ENCODE measurements at regions not wholly inside any gene's neighbourhood (a gene's known extent, or its start where the extent isn't known, plus 50 kb on each side); places are given as distances from the start of the nearest gene placed in this dataset.

- DNase-seq (no peak), FAIRE-seq (no peak)
- no peaks in the 10 kb centered on the region for H3K9me3 ChIP-seq (ENCODE audit: control insufficient read depth in 2 of 2, insufficient read depth in 1 of 2, low read depth in 1 of 2, low read length in 1 of 2)
- WGBS, 3 donors: 51 to 59% (median 56%) methylated on average over 3 of the region's 3 CpGs
- H3K27me3 ChIP-seq (ENCODE audit: control insufficient read depth in 3 of 3, insufficient read depth in 3 of 3, low read length in 3 of 3): no peaks in the 10 kb centered on the region
- no peak overlapping the region for H3K4me3 ChIP-seq (ENCODE audit: low read depth in 1 of 3, low read length in 3 of 3)
- no peak overlapping the region for H3K27ac ChIP-seq (ENCODE audit: low read depth in 1 of 3, low read length in 2 of 3)
- H3K36me3 ChIP-seq (ENCODE audit: control insufficient read depth in 3 of 3, insufficient read depth in 2 of 3, low read depth in 1 of 3, low read length in 3 of 3): no peaks in the 10 kb centered on the region
- H3K4me1 ChIP-seq (ENCODE audit: control insufficient read depth in 3 of 3, insufficient read depth in 2 of 3, low read depth in 1 of 3, low read length in 2 of 3): no peaks in the 10 kb centered on the region
Measured at GRCh38 chr5:33284681-33285080, 156.1 kb upstream of the TARS1 start.

GRCh38 chr5:33287242-33287641 is 153.5 kb upstream of the TARS1 start:
- WGBS, 3 donors: 64 to 80% (median 77%) methylated on average over 1 of the region's 1 CpG
- DNase-seq: no peak
- H3K27ac ChIP-seq (ENCODE audit: low read depth in 1 of 3, low read length in 2 of 3): no peak overlapping the region
- H3K9me3 ChIP-seq (ENCODE audit: control insufficient read depth in 2 of 2, insufficient read depth in 1 of 2, low read depth in 1 of 2, low read length in 1 of 2): no peaks in the 10 kb centered on the region
- no peak overlapping the region for H3K4me3 ChIP-seq (ENCODE audit: low read depth in 1 of 3, low read length in 3 of 3)
- no peaks in the 10 kb centered on the region for H3K36me3 ChIP-seq (ENCODE audit: control insufficient read depth in 3 of 3, insufficient read depth in 2 of 3, low read depth in 1 of 3, low read length in 3 of 3)
- FAIRE-seq: no peak
- no peaks in the 10 kb centered on the region for H3K4me1 ChIP-seq (ENCODE audit: control insufficient read depth in 3 of 3, insufficient read depth in 2 of 3, low read depth in 1 of 3, low read length in 2 of 3)
- H3K27me3 ChIP-seq (ENCODE audit: control insufficient read depth in 3 of 3, insufficient read depth in 3 of 3, low read length in 3 of 3): no peaks in the 10 kb centered on the region

GRCh38 chr5:33291216-33292000 is 149.4 kb upstream of the TARS1 start:
- Histone ChIP-seq H3K9me3 (ENCODE audit: control insufficient read depth in 2 of 2, insufficient read depth in 1 of 2, low read depth in 1 of 2, low read length in 1 of 2) (no peaks in the 10 kb centered on the region), H3K27ac (ENCODE audit: low read depth in 1 of 3, low read length in 2 of 3) (no peak overlapping the region), H3K27me3 (ENCODE audit: control insufficient read depth in 3 of 3, insufficient read depth in 3 of 3, low read length in 3 of 3) (no peaks in the 10 kb centered on the region), H3K36me3 (ENCODE audit: control insufficient read depth in 3 of 3, insufficient read depth in 2 of 3, low read depth in 1 of 3, low read length in 3 of 3) (no peaks in the 10 kb centered on the region), H3K4me3 (ENCODE audit: low read depth in 1 of 3, low read length in 3 of 3) (no peak overlapping the region), H3K4me1 (ENCODE audit: control insufficient read depth in 3 of 3, insufficient read depth in 2 of 3, low read depth in 1 of 3, low read length in 2 of 3) (no peaks in the 10 kb centered on the region)
- DNase-seq (no peak), FAIRE-seq (no peak)
- 65 to 78% (median 70%) methylated on average over 3 of the region's 3 CpGs for WGBS, 3 donors

GRCh38 chr5:33297760-33298216 is 143.0 kb upstream of the TARS1 start:
- DNase-seq (no peak), FAIRE-seq (no peak)
- Histone ChIP-seq H3K36me3 (ENCODE audit: control insufficient read depth in 3 of 3, insufficient read depth in 2 of 3, low read depth in 1 of 3, low read length in 3 of 3) (no peaks in the 10 kb centered on the region), H3K9me3 (ENCODE audit: control insufficient read depth in 2 of 2, insufficient read depth in 1 of 2, low read depth in 1 of 2, low read length in 1 of 2) (peaks cover 2 to 3% of the 10 kb centered on the region in 2 donors), H3K27me3 (ENCODE audit: control insufficient read depth in 3 of 3, insufficient read depth in 3 of 3, low read length in 3 of 3) (no peaks in the 10 kb centered on the region), H3K4me1 (ENCODE audit: control insufficient read depth in 3 of 3, insufficient read depth in 2 of 3, low read depth in 1 of 3, low read length in 2 of 3) (no peaks in the 10 kb centered on the region), H3K27ac (ENCODE audit: low read depth in 1 of 3, low read length in 2 of 3) (no peak overlapping the region), H3K4me3 (ENCODE audit: low read depth in 1 of 3, low read length in 3 of 3) (no peak overlapping the region)
- WGBS, 3 donors: 88 to 94% (median 90%) methylated on average over 19 to 23 of the region's 23 CpGs

GRCh38 chr5:33299621-33300208 is 141.1 kb upstream of the TARS1 start:
- Histone ChIP-seq H3K27ac (ENCODE audit: low read depth in 1 of 3, low read length in 2 of 3) (no peak overlapping the region), H3K4me1 (ENCODE audit: control insufficient read depth in 3 of 3, insufficient read depth in 2 of 3, low read depth in 1 of 3, low read length in 2 of 3) (no peaks in the 10 kb centered on the region), H3K4me3 (ENCODE audit: low read depth in 1 of 3, low read length in 3 of 3) (no peak overlapping the region), H3K36me3 (ENCODE audit: control insufficient read depth in 3 of 3, insufficient read depth in 2 of 3, low read depth in 1 of 3, low read length in 3 of 3) (no peaks in the 10 kb centered on the region), H3K9me3 (ENCODE audit: control insufficient read depth in 2 of 2, insufficient read depth in 1 of 2, low read depth in 1 of 2, low read length in 1 of 2) (peaks cover 2 to 3% of the 10 kb centered on the region in 2 donors), H3K27me3 (ENCODE audit: control insufficient read depth in 3 of 3, insufficient read depth in 3 of 3, low read length in 3 of 3) (no peaks in the 10 kb centered on the region)
- 19 to 29% (median 27%) methylated on average over 5 of the region's 5 CpGs for WGBS, 3 donors
- DNase-seq: peak; percentile 10 to 41
- FAIRE-seq: no peak

GRCh38 chr5:33300209-33300742 is 140.5 kb upstream of the TARS1 start:
- Histone ChIP-seq H3K9me3 (ENCODE audit: control insufficient read depth in 2 of 2, insufficient read depth in 1 of 2, low read depth in 1 of 2, low read length in 1 of 2) (peaks cover 2 to 3% of the 10 kb centered on the region in 2 donors), H3K27ac (ENCODE audit: low read depth in 1 of 3, low read length in 2 of 3) (no peak overlapping the region), H3K36me3 (ENCODE audit: control insufficient read depth in 3 of 3, insufficient read depth in 2 of 3, low read depth in 1 of 3, low read length in 3 of 3) (no peaks in the 10 kb centered on the region), H3K27me3 (ENCODE audit: control insufficient read depth in 3 of 3, insufficient read depth in 3 of 3, low read length in 3 of 3) (no peaks in the 10 kb centered on the region), H3K4me1 (ENCODE audit: control insufficient read depth in 3 of 3, insufficient read depth in 2 of 3, low read depth in 1 of 3, low read length in 2 of 3) (no peaks in the 10 kb centered on the region), H3K4me3 (ENCODE audit: low read depth in 1 of 3, low read length in 3 of 3) (no peak overlapping the region)
- WGBS, 3 donors: 15 to 23% (median 22%) methylated on average over 3 of the region's 3 CpGs
- DNase-seq (no peak), FAIRE-seq (no peak)

GRCh38 chr5:33303579-33304095 is 137.1 kb upstream of the TARS1 start:
- Histone ChIP-seq H3K27me3 (ENCODE audit: control insufficient read depth in 3 of 3, insufficient read depth in 3 of 3, low read length in 3 of 3) (no peaks in the 10 kb centered on the region), H3K36me3 (ENCODE audit: control insufficient read depth in 3 of 3, insufficient read depth in 2 of 3, low read depth in 1 of 3, low read length in 3 of 3) (no peaks in the 10 kb centered on the region), H3K27ac (ENCODE audit: low read depth in 1 of 3, low read length in 2 of 3) (no peak overlapping the region), H3K4me1 (ENCODE audit: control insufficient read depth in 3 of 3, insufficient read depth in 2 of 3, low read depth in 1 of 3, low read length in 2 of 3) (peaks cover 0 to 5% (median 0%) of the 10 kb centered on the region in 3 donors), H3K4me3 (ENCODE audit: low read depth in 1 of 3, low read length in 3 of 3) (no peak overlapping the region), H3K9me3 (ENCODE audit: control insufficient read depth in 2 of 2, insufficient read depth in 1 of 2, low read depth in 1 of 2, low read length in 1 of 2) (peaks cover 0 to 3% of the 10 kb centered on the region in 2 donors)
- WGBS, 3 donors: 90 to 96% (median 91%) methylated on average over 1 of the region's 1 CpG
- DNase-seq (no peak), FAIRE-seq (no peak)

- no peak overlapping the region for H3K4me3 ChIP-seq (ENCODE audit: low read depth in 1 of 3, low read length in 3 of 3)
- no peaks in the 10 kb centered on the region for H3K36me3 ChIP-seq (ENCODE audit: control insufficient read depth in 3 of 3, insufficient read depth in 2 of 3, low read depth in 1 of 3, low read length in 3 of 3)
- no peaks in the 10 kb centered on the region for H3K27me3 ChIP-seq (ENCODE audit: control insufficient read depth in 3 of 3, insufficient read depth in 3 of 3, low read length in 3 of 3)
- H3K27ac ChIP-seq (ENCODE audit: low read depth in 1 of 3, low read length in 2 of 3): no peak overlapping the region
- DNase-seq: no peak
- no peak for FAIRE-seq
- H3K4me1 ChIP-seq (ENCODE audit: control insufficient read depth in 3 of 3, insufficient read depth in 2 of 3, low read depth in 1 of 3, low read length in 2 of 3): peaks cover 0 to 8% (median 0%) of the 10 kb centered on the region in 3 donors
- 46 to 81% (median 59%) methylated on average over 1 of the region's 1 CpG for WGBS, 3 donors
- H3K9me3 ChIP-seq (ENCODE audit: control insufficient read depth in 2 of 2, insufficient read depth in 1 of 2, low read depth in 1 of 2, low read length in 1 of 2): peaks cover 0 to 3% of the 10 kb centered on the region in 2 donors
Measured at GRCh38 chr5:33304601-33305000, 136.2 kb upstream of the TARS1 start.

Data from small intestine (tissue), 7 donors.